DND-41 (cell line): ENCODE measurements at regions not wholly inside any gene's neighbourhood (a gene's known extent, or its start where the extent isn't known, plus 50 kb on each side); places are given as distances from the start of the nearest gene placed in this dataset.

Experiments used
- EZH2 ChIP-seq: IDR thresholded peaks from 3 replicates; pipeline ENCODE4 v1.6.1; 2012; ENCODE audit warnings: borderline replicate concordance, low read depth, mild to moderate bottlenecking, moderate library complexity, low read length, inconsistent platforms; ENCODE audit not compliant: severe bottlenecking
- TF ChIP-seq, protein P1 (sequence below): IDR thresholded peaks from 2 replicates; pipeline ENCODE4 v1.5.1; 2012; ENCODE audit warnings: borderline replicate concordance, low read length, moderate library complexity, mild to moderate bottlenecking; ENCODE audit not compliant: poor library complexity, severe bottlenecking; ENCODE audit errors: extremely low read depth

DNA sequence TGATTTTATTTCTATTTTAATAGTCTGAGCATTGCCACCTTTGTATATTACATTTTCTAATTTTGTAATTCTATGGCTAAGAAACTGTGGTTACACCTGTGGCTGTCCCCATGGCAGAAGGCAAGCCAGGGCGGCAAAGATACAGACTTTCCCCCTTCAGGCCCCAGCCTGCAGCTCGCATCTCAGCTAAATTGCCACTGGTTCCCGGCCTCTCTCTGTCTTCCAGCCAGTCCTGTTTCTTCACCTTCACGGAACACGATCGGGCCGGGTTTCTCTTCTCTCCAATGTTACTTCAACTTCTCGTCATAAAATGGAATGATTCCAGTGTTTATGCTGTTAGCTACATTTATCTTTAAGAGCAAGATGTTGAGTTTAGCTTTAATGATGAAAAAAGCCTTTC, 124.5 kb upstream of the ZNF507 start:
- TF ChIP-seq, protein P1, sequence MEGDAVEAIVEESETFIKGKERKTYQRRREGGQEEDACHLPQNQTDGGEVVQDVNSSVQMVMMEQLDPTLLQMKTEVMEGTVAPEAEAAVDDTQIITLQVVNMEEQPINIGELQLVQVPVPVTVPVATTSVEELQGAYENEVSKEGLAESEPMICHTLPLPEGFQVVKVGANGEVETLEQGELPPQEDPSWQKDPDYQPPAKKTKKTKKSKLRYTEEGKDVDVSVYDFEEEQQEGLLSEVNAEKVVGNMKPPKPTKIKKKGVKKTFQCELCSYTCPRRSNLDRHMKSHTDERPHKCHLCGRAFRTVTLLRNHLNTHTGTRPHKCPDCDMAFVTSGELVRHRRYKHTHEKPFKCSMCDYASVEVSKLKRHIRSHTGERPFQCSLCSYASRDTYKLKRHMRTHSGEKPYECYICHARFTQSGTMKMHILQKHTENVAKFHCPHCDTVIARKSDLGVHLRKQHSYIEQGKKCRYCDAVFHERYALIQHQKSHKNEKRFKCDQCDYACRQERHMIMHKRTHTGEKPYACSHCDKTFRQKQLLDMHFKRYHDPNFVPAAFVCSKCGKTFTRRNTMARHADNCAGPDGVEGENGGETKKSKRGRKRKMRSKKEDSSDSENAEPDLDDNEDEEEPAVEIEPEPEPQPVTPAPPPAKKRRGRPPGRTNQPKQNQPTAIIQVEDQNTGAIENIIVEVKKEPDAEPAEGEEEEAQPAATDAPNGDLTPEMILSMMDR: no peak
- TF ChIP-seq EZH2: no peak
